ENCODE measurements at regions not wholly inside any gene's neighbourhood (a gene's known extent, or its start where the extent isn't known, plus 50 kb on each side); places are given as distances from the start of the nearest gene placed in this dataset.

DNA sequence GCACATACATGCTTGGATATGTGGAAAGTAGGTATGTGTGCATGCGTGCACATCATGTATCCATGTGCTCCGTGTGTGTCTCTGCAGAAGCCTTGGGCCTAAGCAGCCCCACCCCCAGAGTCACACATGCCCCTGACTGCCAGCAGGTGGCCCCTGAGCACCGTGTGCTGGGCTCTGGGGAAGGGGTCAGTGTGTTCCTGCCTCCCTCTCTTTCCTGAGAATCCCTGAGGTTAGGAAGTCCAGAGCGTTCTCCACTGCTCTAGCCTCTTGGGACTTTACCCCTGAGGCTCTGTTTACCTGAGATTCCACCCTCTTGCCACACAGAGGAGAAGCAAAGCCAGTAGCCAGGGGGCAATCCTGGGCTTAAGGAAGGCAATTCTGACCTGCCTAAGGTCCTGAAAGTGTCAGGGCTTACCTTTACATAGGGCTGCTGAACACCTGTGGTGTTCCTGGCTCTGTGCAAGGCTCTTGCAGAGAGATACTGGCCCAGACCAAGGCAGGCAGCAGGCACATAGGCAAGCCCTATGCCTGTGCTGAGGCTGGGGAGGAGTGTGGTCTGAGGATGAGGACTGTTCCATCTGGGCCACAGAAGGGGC is 207.3 kb downstream of the TMEM38B start:
- TF ChIP-seq, protein P1, sequence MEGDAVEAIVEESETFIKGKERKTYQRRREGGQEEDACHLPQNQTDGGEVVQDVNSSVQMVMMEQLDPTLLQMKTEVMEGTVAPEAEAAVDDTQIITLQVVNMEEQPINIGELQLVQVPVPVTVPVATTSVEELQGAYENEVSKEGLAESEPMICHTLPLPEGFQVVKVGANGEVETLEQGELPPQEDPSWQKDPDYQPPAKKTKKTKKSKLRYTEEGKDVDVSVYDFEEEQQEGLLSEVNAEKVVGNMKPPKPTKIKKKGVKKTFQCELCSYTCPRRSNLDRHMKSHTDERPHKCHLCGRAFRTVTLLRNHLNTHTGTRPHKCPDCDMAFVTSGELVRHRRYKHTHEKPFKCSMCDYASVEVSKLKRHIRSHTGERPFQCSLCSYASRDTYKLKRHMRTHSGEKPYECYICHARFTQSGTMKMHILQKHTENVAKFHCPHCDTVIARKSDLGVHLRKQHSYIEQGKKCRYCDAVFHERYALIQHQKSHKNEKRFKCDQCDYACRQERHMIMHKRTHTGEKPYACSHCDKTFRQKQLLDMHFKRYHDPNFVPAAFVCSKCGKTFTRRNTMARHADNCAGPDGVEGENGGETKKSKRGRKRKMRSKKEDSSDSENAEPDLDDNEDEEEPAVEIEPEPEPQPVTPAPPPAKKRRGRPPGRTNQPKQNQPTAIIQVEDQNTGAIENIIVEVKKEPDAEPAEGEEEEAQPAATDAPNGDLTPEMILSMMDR (IDR thresholded peaks at IDR 0.05): peak; percentile 46 to 75 (median 71)
- TF ChIP-seq POLR2A (IDR thresholded peaks at IDR 0.05): no peak
